Gastrocnemius medialis (tissue), 4 donors: ENCODE measurements at regions not wholly inside any gene's neighbourhood (a gene's known extent, or its start where the extent isn't known, plus 50 kb on each side); places are given as distances from the start of the nearest gene placed in this dataset.

ENCODE experiments used
- ATAC-seq, 2 donors: fragments of 150-250 bp; one replicate each; pipeline ENCODE4 v1.9.1; 2016
- DNase-seq, 2 donors: peaks; one replicate each; pipeline ENCODE4 v3.0.0-alpha.2; 2019
- H3K27ac ChIP-seq, 4 donors: fragments of 200-600 bp; sonication (generic); 1 replicate in 1 of 4; 2 replicates in 3 of 4; pipeline ENCODE4 v1.5.1; 2016 to 2018; ENCODE audit warnings: mild to moderate bottlenecking in 2 of 4, moderate library complexity in 1 of 4
- H3K27me3 ChIP-seq, 3 donors: fragments of 200-600 bp; sonication (generic) in 2 of 3; 1 replicate in 1 of 3; 2 replicates in 2 of 3; pipeline versions ENCODE4 v1.5.1 to v1.6.0; 2016 to 2019; ENCODE audit warnings: mild to moderate bottlenecking in 1 of 3, moderate library complexity in 1 of 3
- H3K36me3 ChIP-seq, 2 donors: fragments of 200-600 bp; sonication (generic) in 1 of 2; one replicate each; pipeline ENCODE4 v1.5.1; 2017 to 2018
- H3K4me1 ChIP-seq, 2 donors: fragments of 200-600 bp; sonication (generic) in 1 of 2; one replicate each; pipeline ENCODE4 v1.5.1; 2016 to 2017; ENCODE audit warnings: mild to moderate bottlenecking in 2 of 2
- H3K4me3 ChIP-seq, 4 donors: fragments of 200-600 bp; sonication (generic) in 3 of 4; 1 replicate in 1 of 4; 2 replicates in 3 of 4; pipeline ENCODE4 v1.5.1; 2016 to 2019; ENCODE audit warnings: mild to moderate bottlenecking in 2 of 4
- H3K9me3 ChIP-seq, 3 donors: fragments of 200-600 bp; sonication (generic) in 2 of 3; 1 replicate in 1 of 3; 2 replicates in 2 of 3; pipeline ENCODE4 v1.5.1; 2016 to 2019
- POLR2A ChIP-seq, 2 donors: fragments of 450-650 bp; IDR thresholded peaks; one replicate each; pipeline ENCODE4 v1.6.1; 2017; ENCODE audit warnings: antibody characterized with exemption in 2 of 2, mild to moderate bottlenecking in 2 of 2, moderate library complexity in 2 of 2
- in situ Hi-C, 4 donors: fragments of 200-750 bp; cut with MboI; loops; one replicate each; pipeline versions ENCODE4 v1.15.0 to v1.8.0; 2017; ENCODE audit warnings: low sequenced_read_pairs in 4 of 4
- intact Hi-C: fragments of 100-400 bp; cut with DNase I; formaldehyde crosslinking; loops from one replicate; pipeline ENCODE4 v1.15.1; 2023; ENCODE audit warnings: low total_unique reads
- TF ChIP-seq, protein P1 (sequence below), 5 experiments: fragments of 450-650 bp in 3 of 5; fragments of 200-600 bp in 2 of 5; sonication (generic) in 2 of 5; IDR thresholded peaks in 4 of 5; conservative IDR thresholded peaks in 1 of 5; 1 replicate in 4 of 5; 2 replicates in 1 of 5; pipeline ENCODE4 v1.5.1; 2016 to 2019; ENCODE audit warnings: antibody characterized with exemption in 5 of 5, mild to moderate bottlenecking in 3 of 5, moderate library complexity in 3 of 5

DNA sequence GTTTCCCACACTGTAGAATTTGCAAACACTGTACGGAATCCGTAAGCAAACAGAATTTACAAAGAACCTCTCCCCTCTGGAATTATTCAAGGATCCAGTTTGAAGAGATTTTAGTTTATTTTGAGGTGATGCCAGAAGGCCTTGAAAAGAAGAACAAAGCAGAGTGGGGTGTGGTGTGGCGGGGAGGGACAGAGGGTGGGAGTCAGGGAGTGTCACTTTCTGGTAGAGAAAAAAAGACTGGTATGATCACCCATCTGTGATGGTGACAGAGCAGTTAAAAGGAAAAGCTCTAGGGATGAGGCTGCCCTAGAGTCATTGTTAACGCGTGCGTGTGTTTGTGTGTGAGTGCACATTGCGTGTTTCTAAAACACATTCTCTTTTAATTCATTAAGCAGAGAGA lies 97.0 kb upstream of the F13A1 start:
- Histone ChIP-seq H3K9me3 (no peaks in the 10 kb centered on the region), H3K27me3 (no peaks in the 10 kb centered on the region), H3K36me3 (no peaks in the 10 kb centered on the region), H3K27ac (no peak overlapping the region), H3K4me3 (no peak overlapping the region), H3K4me1 (no peaks in the 10 kb centered on the region)
- TF ChIP-seq, protein P1, sequence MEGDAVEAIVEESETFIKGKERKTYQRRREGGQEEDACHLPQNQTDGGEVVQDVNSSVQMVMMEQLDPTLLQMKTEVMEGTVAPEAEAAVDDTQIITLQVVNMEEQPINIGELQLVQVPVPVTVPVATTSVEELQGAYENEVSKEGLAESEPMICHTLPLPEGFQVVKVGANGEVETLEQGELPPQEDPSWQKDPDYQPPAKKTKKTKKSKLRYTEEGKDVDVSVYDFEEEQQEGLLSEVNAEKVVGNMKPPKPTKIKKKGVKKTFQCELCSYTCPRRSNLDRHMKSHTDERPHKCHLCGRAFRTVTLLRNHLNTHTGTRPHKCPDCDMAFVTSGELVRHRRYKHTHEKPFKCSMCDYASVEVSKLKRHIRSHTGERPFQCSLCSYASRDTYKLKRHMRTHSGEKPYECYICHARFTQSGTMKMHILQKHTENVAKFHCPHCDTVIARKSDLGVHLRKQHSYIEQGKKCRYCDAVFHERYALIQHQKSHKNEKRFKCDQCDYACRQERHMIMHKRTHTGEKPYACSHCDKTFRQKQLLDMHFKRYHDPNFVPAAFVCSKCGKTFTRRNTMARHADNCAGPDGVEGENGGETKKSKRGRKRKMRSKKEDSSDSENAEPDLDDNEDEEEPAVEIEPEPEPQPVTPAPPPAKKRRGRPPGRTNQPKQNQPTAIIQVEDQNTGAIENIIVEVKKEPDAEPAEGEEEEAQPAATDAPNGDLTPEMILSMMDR (IDR thresholded peaks at IDR 0.05 in 4 of 5, conservative IDR thresholded peaks at IDR 0.05 in 1 of 5), result no peak
- TF ChIP-seq POLR2A (IDR thresholded peaks at IDR 0.05), result no peak
- intact Hi-C loops, result no loop called here
- in situ Hi-C loops, result no loop called here
- no peak for DNase-seq
- no peak for ATAC-seq

DNA sequence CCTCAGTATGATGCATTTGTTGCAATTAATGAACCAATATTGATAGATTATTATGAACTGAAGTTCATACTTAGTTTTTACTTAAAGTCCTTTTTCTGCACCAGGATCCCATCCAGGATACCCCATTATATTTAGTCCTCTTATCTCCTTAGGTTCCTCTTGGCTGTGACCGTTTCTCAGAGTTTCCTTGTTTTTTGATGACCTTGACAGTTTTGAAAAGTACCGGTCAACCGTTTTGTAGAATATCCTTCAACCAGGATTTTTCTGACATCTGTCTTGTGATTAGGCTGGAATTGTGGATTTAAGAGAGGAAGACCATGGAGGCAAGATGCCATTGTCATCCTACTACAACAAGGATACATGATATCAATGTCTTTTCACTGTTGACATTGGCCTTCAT lies 98.0 kb upstream of the F13A1 start:
- ATAC-seq (no peak), DNase-seq (no peak)
- H3K4me3 ChIP-seq, result no peak overlapping the region
- no peaks in the 10 kb centered on the region for H3K36me3 ChIP-seq
- no peaks in the 10 kb centered on the region for H3K4me1 ChIP-seq
- no peak for TF ChIP-seq POLR2A (IDR thresholded peaks at IDR 0.05)
- TF ChIP-seq, protein P1 (IDR thresholded peaks at IDR 0.05 in 4 of 5, conservative IDR thresholded peaks at IDR 0.05 in 1 of 5), result no peak
- intact Hi-C loops (no loop called here), in situ Hi-C loops (no loop called here)
- no peak overlapping the region for H3K27ac ChIP-seq
- H3K9me3 ChIP-seq, result no peaks in the 10 kb centered on the region
- H3K27me3 ChIP-seq, result no peaks in the 10 kb centered on the region

DNA sequence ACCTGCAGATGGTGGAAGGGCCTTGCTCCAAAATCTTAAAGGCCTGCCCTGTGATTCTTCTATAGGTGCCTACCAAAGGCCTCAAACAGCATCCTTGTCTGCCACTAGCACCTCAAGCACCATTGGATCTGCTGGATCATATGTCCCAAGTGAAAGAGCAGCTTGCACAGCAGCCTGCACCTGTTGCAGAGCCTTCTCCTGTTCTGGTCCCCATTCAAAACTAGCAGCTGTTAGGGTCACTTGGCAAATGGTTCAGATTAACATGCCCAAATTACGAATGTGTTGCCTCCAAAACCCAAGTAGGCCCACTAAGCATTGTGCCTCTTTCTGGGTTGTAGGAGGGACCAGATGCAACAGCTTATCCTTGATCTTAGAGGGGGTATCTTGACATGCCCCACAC lies 99.6 kb upstream of the F13A1 start:
- in situ Hi-C loops, result no loop called here
- H3K4me3 ChIP-seq, result no peak overlapping the region
- TF ChIP-seq POLR2A (IDR thresholded peaks at IDR 0.05), result no peak
- TF ChIP-seq, protein P1 (IDR thresholded peaks at IDR 0.05 in 4 of 5, conservative IDR thresholded peaks at IDR 0.05 in 1 of 5), result no peak
- H3K36me3 ChIP-seq, result no peaks in the 10 kb centered on the region
- H3K4me1 ChIP-seq, result no peaks in the 10 kb centered on the region
- H3K27ac ChIP-seq, result no peak overlapping the region
- ATAC-seq (no peak), DNase-seq (no peak)
- intact Hi-C loops, result no loop called here
- no peaks in the 10 kb centered on the region for H3K27me3 ChIP-seq
- H3K9me3 ChIP-seq, result no peaks in the 10 kb centered on the region

DNA sequence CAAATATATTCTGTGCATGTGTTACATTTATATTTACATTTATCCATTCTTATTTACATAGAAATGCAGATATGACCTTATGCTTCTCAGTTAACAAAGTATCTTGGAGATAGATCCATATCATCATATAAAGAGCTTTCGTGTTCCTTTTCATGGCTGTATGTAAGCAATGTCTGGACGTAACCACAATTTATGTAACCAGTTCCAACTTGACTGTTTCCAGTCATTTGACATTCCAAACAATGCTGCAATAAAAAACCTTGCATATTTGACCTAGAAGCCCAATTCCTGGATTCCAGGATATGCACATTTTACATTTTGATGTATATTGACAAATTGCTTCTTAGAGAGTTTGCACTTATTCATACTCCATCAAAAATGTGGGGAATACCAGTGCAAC lies 113.7 kb upstream of the F13A1 start:
- Histone ChIP-seq H3K36me3 (no peaks in the 10 kb centered on the region), H3K4me1 (no peaks in the 10 kb centered on the region), H3K9me3 (no peaks in the 10 kb centered on the region), H3K27ac (no peak overlapping the region), H3K27me3 (no peaks in the 10 kb centered on the region), H3K4me3 (no peak overlapping the region)
- DNase-seq, result no peak
- ATAC-seq, result no peak
- intact Hi-C loops (no loop called here), in situ Hi-C loops (no loop called here)
- no peak for TF ChIP-seq POLR2A (IDR thresholded peaks at IDR 0.05)
- TF ChIP-seq, protein P1 (IDR thresholded peaks at IDR 0.05 in 4 of 5, conservative IDR thresholded peaks at IDR 0.05 in 1 of 5), result no peak

DNA sequence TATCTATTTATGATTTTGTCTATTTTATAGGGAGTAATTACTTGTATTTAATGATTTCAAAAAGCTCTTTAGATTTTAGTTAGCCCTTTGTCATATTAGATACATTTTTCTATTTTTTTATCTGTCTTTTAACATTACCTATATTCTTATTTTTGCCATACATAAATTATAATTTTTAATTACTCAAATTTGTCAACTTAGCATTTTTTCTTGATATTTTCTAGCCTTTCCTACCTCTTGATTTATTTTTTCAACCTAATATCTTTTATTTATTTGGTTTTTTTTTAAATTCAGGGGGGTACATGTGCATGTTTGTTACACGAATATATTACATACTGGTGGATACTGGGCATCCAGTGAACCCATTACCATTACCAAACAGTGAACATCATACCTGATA lies 114.3 kb upstream of the F13A1 start:
- no peak for TF ChIP-seq POLR2A (IDR thresholded peaks at IDR 0.05)
- TF ChIP-seq, protein P1 (IDR thresholded peaks at IDR 0.05 in 4 of 5, conservative IDR thresholded peaks at IDR 0.05 in 1 of 5), result no peak
- in situ Hi-C loops, result no loop called here
- Histone ChIP-seq H3K27me3 (no peaks in the 10 kb centered on the region), H3K27ac (no peak overlapping the region), H3K36me3 (no peaks in the 10 kb centered on the region), H3K4me1 (no peaks in the 10 kb centered on the region), H3K9me3 (no peaks in the 10 kb centered on the region), H3K4me3 (no peak overlapping the region)
- intact Hi-C loops, result no loop called here
- no peak for ATAC-seq
- no peak for DNase-seq
